H7 (cell line): ENCODE measurements at regions not wholly inside any gene's neighbourhood (a gene's known extent, or its start where the extent isn't known, plus 50 kb on each side); places are given as distances from the start of the nearest gene placed in this dataset.

Experiments
- DNase-seq: peaks from one replicate; pipeline ENCODE4 v3.0.0; 2012
- H3K27me3 ChIP-seq: 2 replicates; pipeline ENCODE4 v1.6.0; 2011; ENCODE audit warnings: mild to moderate bottlenecking, low read length; ENCODE audit not compliant: control insufficient read depth, insufficient read depth
- H3K36me3 ChIP-seq: replicated peaks from 2 replicates; pipeline ENCODE4 v1.5.1; 2011; ENCODE audit warnings: low read length; ENCODE audit not compliant: control insufficient read depth, insufficient read depth
- H3K4me3 ChIP-seq: 2 replicates; pipeline ENCODE4 v1.5.1; 2011; ENCODE audit warnings: low read depth, mild to moderate bottlenecking, control low read depth, low read length, moderate library complexity; ENCODE audit not compliant: insufficient read depth

GRCh38 chr15:36218322-36218721 lies 361.1 kb upstream of the CDIN1 start:
- Histone ChIP-seq H3K27me3 (no peaks in the 10 kb centered on the region), H3K4me3 (no peak overlapping the region), H3K36me3 (no peaks in the 10 kb centered on the region)
- DNase-seq = no peak

- Histone ChIP-seq H3K27me3 (no peaks in the 10 kb centered on the region), H3K36me3 (no peaks in the 10 kb centered on the region), H3K4me3 (no peak overlapping the region)
- DNase-seq = no peak
Measured at GRCh38 chr15:36218991-36219390, 360.4 kb upstream of the CDIN1 start.

GRCh38 chr15:36221992-36222391 lies 357.4 kb upstream of the CDIN1 start:
- Histone ChIP-seq H3K4me3 (no peak overlapping the region), H3K27me3 (no peaks in the 10 kb centered on the region), H3K36me3 (no peaks in the 10 kb centered on the region)
- DNase-seq = no peak

- H3K36me3 ChIP-seq = no peaks in the 10 kb centered on the region
Measured at GRCh38 chr15:36230776-36231175, 348.6 kb upstream of the CDIN1 start.

GRCh38 chr15:36232491-36232890 lies 346.9 kb upstream of the CDIN1 start:
- Histone ChIP-seq H3K4me3 (no peak overlapping the region), H3K27me3 (no peaks in the 10 kb centered on the region), H3K36me3 (no peaks in the 10 kb centered on the region)
- DNase-seq = peak; percentile 20

More at GRCh38 chr15:36230776-36231175, 348.6 kb upstream of the CDIN1 start:
- Histone ChIP-seq H3K27me3 (no peaks in the 10 kb centered on the region), H3K4me3 (no peak overlapping the region)
- no peak for DNase-seq

- Histone ChIP-seq H3K27me3 (no peaks in the 10 kb centered on the region), H3K4me3 (no peak overlapping the region)
- DNase-seq = no peak
Measured at GRCh38 chr15:36234743-36235142, 344.7 kb upstream of the CDIN1 start.

GRCh38 chr15:36235173-36235572 lies 344.3 kb upstream of the CDIN1 start:
- Histone ChIP-seq H3K4me3 (no peak overlapping the region), H3K27me3 (no peaks in the 10 kb centered on the region), H3K36me3 (no peaks in the 10 kb centered on the region)
- DNase-seq = no peak

More at GRCh38 chr15:36234743-36235142, 344.7 kb upstream of the CDIN1 start:
- H3K36me3 ChIP-seq = no peaks in the 10 kb centered on the region

GRCh38 chr15:36239509-36239908 lies 339.9 kb upstream of the CDIN1 start:
- Histone ChIP-seq H3K36me3 (no peaks in the 10 kb centered on the region), H3K4me3 (no peak overlapping the region), H3K27me3 (no peaks in the 10 kb centered on the region)
- DNase-seq = no peak

GRCh38 chr15:36251450-36251849 lies 328.0 kb upstream of the CDIN1 start:
- peak; percentile 7 for DNase-seq
- Histone ChIP-seq H3K27me3 (no peaks in the 10 kb centered on the region; the same call in 1 of the 2 replicates), H3K36me3 (no peaks in the 10 kb centered on the region), H3K4me3 (no peak overlapping the region)

GRCh38 chr15:36252146-36252711 lies 327.2 kb upstream of the CDIN1 start:
- Histone ChIP-seq H3K27me3 (no peaks in the 10 kb centered on the region; the same call in 1 of the 2 replicates), H3K4me3 (no peak overlapping the region), H3K36me3 (no peaks in the 10 kb centered on the region)
- no peak for DNase-seq

GRCh38 chr15:36254426-36254825 lies 325.0 kb upstream of the CDIN1 start:
- no peak for DNase-seq
- no peaks in the 10 kb centered on the region; the same call in 1 of the 2 replicates for H3K27me3 ChIP-seq
- H3K36me3 ChIP-seq = no peaks in the 10 kb centered on the region
- H3K4me3 ChIP-seq = no peak overlapping the region

- Histone ChIP-seq H3K27me3 (no peaks in the 10 kb centered on the region; the same call in 1 of the 2 replicates), H3K4me3 (no peak overlapping the region), H3K36me3 (no peaks in the 10 kb centered on the region)
- no peak for DNase-seq
Measured at GRCh38 chr15:36256404-36256807, 323.0 kb upstream of the CDIN1 start.

GRCh38 chr15:36263666-36264065 lies 315.8 kb upstream of the CDIN1 start:
- Histone ChIP-seq H3K27me3 (peaks cover 11% of the 10 kb centered on the region; the same call in 1 of the 2 replicates), H3K4me3 (no peak overlapping the region)

GRCh38 chr15:36265422-36265821 lies 314.0 kb upstream of the CDIN1 start:
- Histone ChIP-seq H3K36me3 (no peaks in the 10 kb centered on the region), H3K4me3 (no peak overlapping the region), H3K27me3 (peaks cover 21% of the 10 kb centered on the region; the same call in 1 of the 2 replicates)
- no peak for DNase-seq

More at GRCh38 chr15:36263666-36264065, 315.8 kb upstream of the CDIN1 start:
- no peaks in the 10 kb centered on the region for H3K36me3 ChIP-seq
- no peak for DNase-seq

- no peak for DNase-seq
- no peak overlapping the region for H3K4me3 ChIP-seq
- peaks cover 55% of the 10 kb centered on the region for H3K27me3 ChIP-seq
- H3K36me3 ChIP-seq = no peaks in the 10 kb centered on the region
Measured at GRCh38 chr15:36271048-36271447, 308.4 kb upstream of the CDIN1 start.

- no peaks in the 10 kb centered on the region for H3K36me3 ChIP-seq
- DNase-seq = no peak
- peaks cover 31% of the 10 kb centered on the region for H3K27me3 ChIP-seq
- no peak overlapping the region for H3K4me3 ChIP-seq
Measured at GRCh38 chr15:36275656-36276055, 303.8 kb upstream of the CDIN1 start.
